Esophagus squamous epithelium (tissue), 5 donors: ENCODE measurements at regions not wholly inside any gene's neighbourhood (a gene's known extent, or its start where the extent isn't known, plus 50 kb on each side); places are given as distances from the start of the nearest gene placed in this dataset.

Source experiments
- DNase-seq: peaks from one replicate; lab custom pipeline; 2025; lab: John Stamatoyannopoulos, UW
- H3K27ac ChIP-seq, 4 donors: fragments of 200-600 bp; sonication (generic); one replicate each; pipeline ENCODE4 v1.5.1; 2016 to 2019; ENCODE audit warnings: mild to moderate bottlenecking in 1 of 4
- H3K27me3 ChIP-seq, 4 donors: fragments of 200-600 bp; sonication (generic); 1 replicate in 3 of 4; 2 replicates in 1 of 4; pipeline versions ENCODE4 v1.5.1 to v1.6.0; 2017 to 2021; ENCODE audit warnings: antibody characterized with exemption in 1 of 4
- H3K36me3 ChIP-seq, 3 donors: fragments of 200-600 bp; sonication (generic); one replicate each; pipeline ENCODE4 v1.5.1; 2016 to 2019
- H3K4me1 ChIP-seq, 3 donors: fragments of 200-600 bp; sonication (generic); one replicate each; pipeline ENCODE4 v1.5.1; 2017 to 2019
- H3K4me3 ChIP-seq, 4 donors: fragments of 200-600 bp; sonication (generic); 1 replicate in 3 of 4; 2 replicates in 1 of 4; pipeline ENCODE4 v1.5.1; 2016 to 2019; ENCODE audit warnings: mild to moderate bottlenecking in 2 of 4, moderate library complexity in 1 of 4
- H3K9me3 ChIP-seq, 3 donors: fragments of 200-600 bp; sonication (generic); one replicate each; pipeline ENCODE4 v1.5.1; 2016 to 2019
- POLR2A ChIP-seq, 4 donors: fragments of 450-650 bp; IDR thresholded peaks; one replicate each; pipeline ENCODE4 v1.6.1; 2017; ENCODE audit warnings: antibody characterized with exemption in 4 of 4, mild to moderate bottlenecking in 4 of 4, moderate library complexity in 3 of 4
- WGBS, 2 donors: methylation state at CpG; one replicate each; pipeline ENCODE4 v1.1.5; 2018; 5-methylcytosine and 5-hydroxymethylcytosine counted together
- intact Hi-C: fragments of 100-400 bp; cut with DNase I; formaldehyde crosslinking; loops from one replicate; pipeline ENCODE4 v1.15.0; 2022
- TF ChIP-seq, protein P1 (sequence below), 6 experiments: fragments of 450-650 bp in 4 of 6; fragments of 200-600 bp in 2 of 6; sonication (generic) in 2 of 6; IDR thresholded peaks; one replicate each; pipeline ENCODE4 v1.5.1; 2016 to 2019; ENCODE audit warnings: antibody characterized with exemption in 6 of 6, mild to moderate bottlenecking in 4 of 6, moderate library complexity in 4 of 6
- donor health status: DM: yes; HTN: yes; CAD: no.

DNA sequence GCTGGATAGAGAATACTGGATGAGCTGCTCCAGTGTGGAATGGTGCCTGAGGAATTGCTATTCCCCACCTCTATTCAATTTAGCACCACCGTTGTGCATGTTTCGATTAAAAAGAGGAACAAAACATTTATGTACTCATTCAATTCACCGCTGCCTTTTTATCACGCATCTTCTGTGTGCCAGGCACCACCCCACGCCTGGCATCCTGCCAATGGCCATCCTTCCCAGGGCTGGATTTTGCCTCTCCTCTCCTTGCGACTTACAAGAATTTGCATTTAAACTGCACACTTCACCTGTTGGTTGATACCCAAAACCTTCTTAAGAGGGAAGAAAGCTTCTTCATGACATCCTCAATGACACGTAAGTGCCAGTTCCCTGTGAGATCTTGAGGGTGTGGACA, 110.2 kb upstream of the DPP6 start:
- no peaks in the 10 kb centered on the region for H3K27me3 ChIP-seq

DNA sequence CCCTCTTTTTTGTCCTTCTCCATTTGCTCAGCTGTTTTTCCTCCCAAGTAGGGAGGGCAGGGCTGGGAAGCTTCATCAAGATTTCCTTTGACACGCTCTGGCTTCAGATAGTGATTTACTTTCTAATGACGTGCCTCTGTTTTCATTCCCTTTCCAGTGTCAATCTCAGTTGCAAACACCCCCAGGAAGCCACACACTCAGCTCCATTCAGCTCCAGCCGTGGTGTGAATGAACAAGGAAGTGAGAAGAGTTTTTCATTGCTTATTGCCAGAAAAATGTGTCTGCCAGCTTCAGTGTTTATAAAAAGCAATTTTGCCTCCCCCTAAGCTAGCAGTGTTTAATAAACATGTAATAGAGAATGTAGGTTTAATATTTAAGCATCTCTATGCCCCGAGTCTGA, 108.7 kb upstream of the DPP6 start:
- no peak for DNase-seq

More for the DNA sequence above, 110.2 kb upstream of the DPP6 start:
- TF ChIP-seq POLR2A (IDR thresholded peaks at IDR 0.05), result no peak
- TF ChIP-seq, protein P1, sequence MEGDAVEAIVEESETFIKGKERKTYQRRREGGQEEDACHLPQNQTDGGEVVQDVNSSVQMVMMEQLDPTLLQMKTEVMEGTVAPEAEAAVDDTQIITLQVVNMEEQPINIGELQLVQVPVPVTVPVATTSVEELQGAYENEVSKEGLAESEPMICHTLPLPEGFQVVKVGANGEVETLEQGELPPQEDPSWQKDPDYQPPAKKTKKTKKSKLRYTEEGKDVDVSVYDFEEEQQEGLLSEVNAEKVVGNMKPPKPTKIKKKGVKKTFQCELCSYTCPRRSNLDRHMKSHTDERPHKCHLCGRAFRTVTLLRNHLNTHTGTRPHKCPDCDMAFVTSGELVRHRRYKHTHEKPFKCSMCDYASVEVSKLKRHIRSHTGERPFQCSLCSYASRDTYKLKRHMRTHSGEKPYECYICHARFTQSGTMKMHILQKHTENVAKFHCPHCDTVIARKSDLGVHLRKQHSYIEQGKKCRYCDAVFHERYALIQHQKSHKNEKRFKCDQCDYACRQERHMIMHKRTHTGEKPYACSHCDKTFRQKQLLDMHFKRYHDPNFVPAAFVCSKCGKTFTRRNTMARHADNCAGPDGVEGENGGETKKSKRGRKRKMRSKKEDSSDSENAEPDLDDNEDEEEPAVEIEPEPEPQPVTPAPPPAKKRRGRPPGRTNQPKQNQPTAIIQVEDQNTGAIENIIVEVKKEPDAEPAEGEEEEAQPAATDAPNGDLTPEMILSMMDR (IDR thresholded peaks at IDR 0.05), result no peak
- no peaks in the 10 kb centered on the region for H3K4me1 ChIP-seq
- intact Hi-C loops, result no loop called here
- H3K27ac ChIP-seq, result no peak overlapping the region
- H3K36me3 ChIP-seq, result no peaks in the 10 kb centered on the region
- WGBS, 2 donors, result 74 to 83% methylated on average over 6 to 7 of the region's 7 CpGs
- no peak for DNase-seq
- H3K4me3 ChIP-seq, result no peak overlapping the region
- no peaks in the 10 kb centered on the region for H3K9me3 ChIP-seq

DNA sequence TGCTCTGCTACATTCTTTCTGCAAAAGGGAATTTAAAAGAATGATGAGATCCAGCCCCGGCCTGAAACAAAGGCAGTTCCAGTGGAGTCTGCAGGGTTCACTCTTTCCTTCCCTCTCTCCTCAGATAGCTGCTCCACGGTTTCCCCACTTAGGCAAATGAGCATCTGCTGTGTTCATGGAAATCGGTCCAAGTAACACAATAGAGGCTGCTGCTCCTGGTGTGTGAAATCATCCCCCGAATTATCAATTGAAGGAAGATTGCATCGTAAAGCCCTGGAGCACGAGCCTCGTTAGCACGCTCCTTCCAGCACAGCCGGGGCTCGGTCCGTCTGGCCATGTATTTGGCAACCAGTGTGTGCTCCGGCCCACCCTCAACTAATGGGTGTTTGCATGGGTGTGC, 108.3 kb upstream of the DPP6 start:
- no peaks in the 10 kb centered on the region for H3K36me3 ChIP-seq
- 7 to 59% methylated on average over 3 to 12 of the region's 12 CpGs for WGBS, 2 donors
- no peak for TF ChIP-seq POLR2A (IDR thresholded peaks at IDR 0.05)
- TF ChIP-seq, protein P1 (IDR thresholded peaks at IDR 0.05), result no peak
- H3K4me1 ChIP-seq, result no peaks in the 10 kb centered on the region
- no peaks in the 10 kb centered on the region for H3K27me3 ChIP-seq
- H3K9me3 ChIP-seq, result no peaks in the 10 kb centered on the region
- intact Hi-C loops, result no loop called here
- DNase-seq, result no peak
- no peak overlapping the region for H3K27ac ChIP-seq
- H3K4me3 ChIP-seq, result no peak overlapping the region

More for the DNA sequence above, 108.7 kb upstream of the DPP6 start:
- TF ChIP-seq POLR2A (IDR thresholded peaks at IDR 0.05), result no peak
- TF ChIP-seq, protein P1 (IDR thresholded peaks at IDR 0.05), result no peak
- WGBS, 2 donors, result 4 to 6% methylated on average over 4 of the region's 4 CpGs
- Histone ChIP-seq H3K9me3 (no peaks in the 10 kb centered on the region), H3K4me3 (no peak overlapping the region), H3K36me3 (no peaks in the 10 kb centered on the region), H3K27ac (no peak overlapping the region), H3K27me3 (no peaks in the 10 kb centered on the region), H3K4me1 (no peaks in the 10 kb centered on the region)
- intact Hi-C loops, result no loop called here

DNA sequence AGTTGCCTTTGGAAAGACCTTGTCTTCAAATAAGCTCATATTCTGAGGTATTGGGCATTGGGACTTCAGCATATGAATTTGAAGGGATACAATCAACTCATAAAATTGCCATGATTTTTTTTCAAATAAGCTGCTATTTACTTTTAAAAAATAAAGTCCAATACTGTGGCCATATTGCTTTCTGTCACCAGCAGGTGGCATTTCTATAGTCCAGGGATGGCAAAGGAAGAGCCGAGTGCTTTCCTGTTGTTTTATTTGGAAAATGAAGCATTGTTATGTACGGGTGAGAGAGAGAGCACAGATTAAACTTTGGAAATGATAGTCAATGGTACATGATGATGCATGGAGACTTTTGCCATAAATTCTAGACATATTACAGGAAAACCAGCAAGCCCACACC, 104.1 kb upstream of the DPP6 start:
- intact Hi-C loops, result no loop called here
- Histone ChIP-seq H3K36me3 (no peaks in the 10 kb centered on the region), H3K27me3 (no peaks in the 10 kb centered on the region), H3K4me1 (no peaks in the 10 kb centered on the region), H3K4me3 (no peak overlapping the region), H3K27ac (no peak overlapping the region), H3K9me3 (no peaks in the 10 kb centered on the region)
- no peak for DNase-seq
- 59 to 71% methylated on average over 2 of the region's 2 CpGs for WGBS, 2 donors
- no peak for TF ChIP-seq POLR2A (IDR thresholded peaks at IDR 0.05)
- TF ChIP-seq, protein P1 (IDR thresholded peaks at IDR 0.05), result no peak

DNA sequence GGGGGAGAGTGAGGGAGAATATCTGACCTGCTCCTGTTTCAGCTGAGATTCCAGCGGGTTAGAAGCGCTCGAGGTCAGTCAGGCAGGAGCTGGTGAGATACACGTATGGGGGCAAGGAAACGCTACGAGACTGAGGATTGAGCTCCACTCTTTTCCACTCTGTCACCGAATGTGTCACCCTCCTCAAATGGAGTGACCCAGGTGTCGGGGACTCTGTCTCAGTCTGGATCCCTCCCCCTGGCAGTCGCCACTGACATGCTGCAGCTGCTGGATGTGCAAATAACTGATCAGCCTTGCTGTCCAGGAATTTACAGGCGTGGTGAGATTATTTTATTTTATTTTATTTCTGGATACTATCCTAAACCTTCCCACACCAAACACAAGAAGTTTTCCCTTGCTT, 100.9 kb upstream of the DPP6 start:
- 51 to 54% methylated on average over 10 of the region's 10 CpGs for WGBS, 2 donors
- DNase-seq, result no peak
- H3K36me3 ChIP-seq, result no peaks in the 10 kb centered on the region
- no peak overlapping the region for H3K4me3 ChIP-seq
- no peaks in the 10 kb centered on the region for H3K27me3 ChIP-seq
- H3K9me3 ChIP-seq, result no peaks in the 10 kb centered on the region
- TF ChIP-seq, protein P1 (IDR thresholded peaks at IDR 0.05), result no peak
- TF ChIP-seq POLR2A (IDR thresholded peaks at IDR 0.05), result no peak
- no peak overlapping the region for H3K27ac ChIP-seq
- no peaks in the 10 kb centered on the region for H3K4me1 ChIP-seq
- intact Hi-C loops, result no loop called here
